ENCODE measurements at regions not wholly inside any gene's neighbourhood (a gene's known extent, or its start where the extent isn't known, plus 50 kb on each side); places are given as distances from the start of the nearest gene placed in this dataset.

GRCh38 chr9:4384750-4385149, 84.9 kb upstream of the GLIS3 start:
- no peak for DNase-seq (ENCODE audit: low read depth in 2 of 2)

- DNase-seq (ENCODE audit: low read depth in 2 of 2) = no peak
Measured at GRCh38 chr9:4382722-4383317, 83.0 kb upstream of the GLIS3 start.

GRCh38 chr9:4381744-4382143, 81.9 kb upstream of the GLIS3 start:
- DNase-seq (ENCODE audit: low read depth in 2 of 2) = no peak

GRCh38 chr9:4380406-4380805, 80.5 kb upstream of the GLIS3 start:
- DNase-seq (ENCODE audit: low read depth in 2 of 2) = no peak

GRCh38 chr9:4375424-4376200, 75.7 kb upstream of the GLIS3 start:
- no peak for DNase-seq (ENCODE audit: low read depth in 2 of 2)

GRCh38 chr9:4371108-4371507, 71.2 kb upstream of the GLIS3 start:
- DNase-seq (ENCODE audit: low read depth in 2 of 2) = no peak

GRCh38 chr9:4370501-4370900, 70.6 kb upstream of the GLIS3 start:
- no peak for DNase-seq (ENCODE audit: low read depth in 2 of 2)

- DNase-seq (ENCODE audit: low read depth in 2 of 2) = peak in 1 of 2 donors; percentile 19
Measured at GRCh38 chr9:4366591-4367330, 66.9 kb upstream of the GLIS3 start.

GRCh38 chr9:4365055-4365454, 65.2 kb upstream of the GLIS3 start:
- peak; percentile 16 to 23 for DNase-seq (ENCODE audit: low read depth in 2 of 2)

GRCh38 chr9:4362281-4362680, 62.4 kb upstream of the GLIS3 start:
- DNase-seq (ENCODE audit: low read depth in 2 of 2) = no peak

- no peak for DNase-seq (ENCODE audit: low read depth in 2 of 2)
Measured at GRCh38 chr9:4359016-4359415, 59.1 kb upstream of the GLIS3 start.

- no peak for DNase-seq (ENCODE audit: low read depth in 2 of 2)
Measured at GRCh38 chr9:4357929-4358328, 58.1 kb upstream of the GLIS3 start.

- no peak for DNase-seq (ENCODE audit: low read depth in 2 of 2)
Measured at GRCh38 chr9:4356306-4356705, 56.4 kb upstream of the GLIS3 start.

GRCh38 chr9:4353236-4353635, 53.4 kb upstream of the GLIS3 start:
- no peak for DNase-seq (ENCODE audit: low read depth in 2 of 2)

GRCh38 chr9:4349816-4350418, 50.0 kb upstream of the GLIS3 start:
- DNase-seq (ENCODE audit: low read depth in 2 of 2) = no peak

All from stimulated activated CD4-positive, alpha-beta T cell treated with anti-CD3 and anti-CD28 coated beads, Interleukin-4, amount 100 ng/mL, for 48 hours (primary cell).